HL-60 (cell line): ENCODE measurements at regions not wholly inside any gene's neighbourhood (a gene's known extent, or its start where the extent isn't known, plus 50 kb on each side); places are given as distances from the start of the nearest gene placed in this dataset.

Source experiments
- CTCF ChIP-seq: IDR thresholded peaks from one replicate; pipeline ENCODE4 v1.5.1; 2011; ENCODE audit warnings: low read length, control low read depth, inconsistent platforms; ENCODE audit not compliant: insufficient read depth
- POLR2AphosphoS5 ChIP-seq: IDR thresholded peaks from 2 replicates; pipeline ENCODE4 v1.6.1; 2012; ENCODE audit warnings: low read depth

DNA sequence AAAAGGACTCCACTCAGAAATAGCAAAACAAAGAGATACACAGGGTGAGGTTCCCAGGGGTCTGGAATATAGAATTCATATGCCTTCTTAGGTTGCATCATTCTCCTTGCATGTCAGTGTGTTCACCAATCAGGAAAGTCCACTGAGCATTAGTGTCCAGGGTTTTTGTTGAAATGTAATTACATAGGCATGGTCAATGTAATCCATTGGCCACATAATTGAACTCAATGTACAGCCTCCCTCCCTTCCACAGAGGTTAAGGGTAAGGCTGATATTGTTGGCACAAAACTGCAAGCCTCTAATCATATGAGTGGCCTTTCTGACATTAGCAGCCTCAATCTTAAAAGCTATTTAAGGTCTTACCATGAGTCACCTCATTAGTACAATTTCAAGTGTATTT is 736.1 kb upstream of the VSTM2A start:
- TF ChIP-seq CTCF, result no peak
- no peak for TF ChIP-seq POLR2AphosphoS5
